Psoas muscle (tissue), 7 donors: ENCODE measurements at regions not wholly inside any gene's neighbourhood (a gene's known extent, or its start where the extent isn't known, plus 50 kb on each side); places are given as distances from the start of the nearest gene placed in this dataset.

Experiments used
- ATAC-seq, 4 donors: fragments of 200-7000 bp; cut with Tn5 transposase; one replicate each; pipeline ENCODE4 v1.9.1; 2020; ENCODE audit warnings: moderate library complexity in 3 of 4, mild to moderate bottlenecking in 2 of 4
- DNase-seq, 2 donors: peaks; one replicate each; pipeline ENCODE4 v3.0.0-alpha.2; 2020
- H3K27ac ChIP-seq: fragments of 200-600 bp; one replicate; pipeline ENCODE4 v1.8.0; 2022
- H3K27me3 ChIP-seq, 3 donors: fragments of 200-600 bp in 1 of 3; one replicate each; pipeline versions ENCODE4 v1.6.1 to v1.8.0; 2013 to 2022; ENCODE audit warnings: low read length in 2 of 3, mild to moderate bottlenecking in 2 of 3, moderate library complexity in 1 of 3; ENCODE audit not compliant: insufficient read depth in 3 of 3
- H3K36me3 ChIP-seq, 2 donors: fragments of 200-600 bp in 1 of 2; one replicate each; pipeline versions ENCODE4 v1.6.1 to v1.8.0; 2013 to 2022; ENCODE audit warnings: low read depth in 1 of 2, mild to moderate bottlenecking in 1 of 2, moderate library complexity in 1 of 2; ENCODE audit not compliant: insufficient read depth in 1 of 2
- H3K4me1 ChIP-seq: fragments of 200-600 bp; one replicate; pipeline ENCODE4 v1.8.0; 2022
- H3K4me3 ChIP-seq: fragments of 200-600 bp; one replicate; pipeline ENCODE4 v1.8.0; 2022; ENCODE audit warnings: mild to moderate bottlenecking
- H3K9me3 ChIP-seq: fragments of 200-600 bp; one replicate; pipeline ENCODE4 v1.8.0; 2022
- CTCF ChIP-seq: fragments of 200-600 bp; IDR thresholded peaks from one replicate; pipeline ENCODE4 v1.8.0; 2022; ENCODE audit warnings: antibody characterized with exemption
- WGBS, 3 donors: extraction: QIAGEN DNeasy Blood & Tissue Kit; methylation state at CpG; one replicate each; pipeline versions ENCODE4 v1.1.6 to v1.1.7; 2013; 5-methylcytosine and 5-hydroxymethylcytosine counted together
- intact Hi-C, 2 donors: fragments of 100-400 bp; cut with DNase I; formaldehyde crosslinking; loops; one replicate each; pipeline versions ENCODE4 v1.11.0 to v1.14.2; 2022
- donor health status: healthy with polysubstance abuse.
- donor health status: DM: no; HTN: no; CAD: no; lungs with moderate emphysema.
- donor health status: Bipolar disorder and iron deficiency.
- donor health status: healthy.
- donor health status: DM: yes; HTN: yes; CAD: no.
- donor health status: DM: no; HTN: no; CAD: no.
- donor health status: DM: yes; HTN: yes; CAD: no.

- DNase-seq (no peak), ATAC-seq (no peak)
- Histone ChIP-seq H3K27ac (no peak overlapping the region), H3K36me3 (no peaks in the 10 kb centered on the region), H3K4me1 (no peaks in the 10 kb centered on the region), H3K4me3 (no peak overlapping the region), H3K27me3 (peaks cover 0 to 18% (median 2%) of the 10 kb centered on the region in 3 donors), H3K9me3 (no peaks in the 10 kb centered on the region)
- WGBS, 3 donors, result 85 to 87% (median 87%) methylated on average over 11 of the region's 11 CpGs
- TF ChIP-seq CTCF, result no peak
- intact Hi-C loops, result loop anchor here in 1 of 2 donors (10.0 kb wide), 1 partner anchor 569 kb away; no protein-coding TSS in a partner anchor
Measured at GRCh38 chr1:29805122-29805895, 569.0 kb downstream of the PTPRU start.

- ATAC-seq (no peak), DNase-seq (no peak)
- Histone ChIP-seq H3K9me3 (no peaks in the 10 kb centered on the region), H3K27me3 (peaks cover 0 to 18% (median 2%) of the 10 kb centered on the region in 3 donors), H3K4me1 (no peaks in the 10 kb centered on the region), H3K27ac (no peak overlapping the region), H3K36me3 (no peaks in the 10 kb centered on the region), H3K4me3 (no peak overlapping the region)
- intact Hi-C loops, result loop anchor here in 1 of 2 donors (10.0 kb wide), 1 partner anchor 570 kb away; no protein-coding TSS in a partner anchor
- 79 to 84% (median 82%) methylated on average over 6 of the region's 6 CpGs for WGBS, 3 donors
- no peak for TF ChIP-seq CTCF
Measured at GRCh38 chr1:29804181-29804899, 568.0 kb downstream of the PTPRU start.

GRCh38 chr1:29803486-29803885 is 567.2 kb downstream of the PTPRU start:
- WGBS, 3 donors, result 75 to 82% (median 80%) methylated on average over 4 of the region's 4 CpGs
- no peaks in the 10 kb centered on the region for H3K4me1 ChIP-seq
- H3K9me3 ChIP-seq, result no peaks in the 10 kb centered on the region
- H3K4me3 ChIP-seq, result no peak overlapping the region
- TF ChIP-seq CTCF, result no peak
- ATAC-seq (no peak), DNase-seq (no peak)
- intact Hi-C loops, result loop anchor here in 1 of 2 donors (10.0 kb wide), 1 partner anchor 571 kb away; no protein-coding TSS in a partner anchor
- peaks cover 0 to 18% (median 2%) of the 10 kb centered on the region in 3 donors for H3K27me3 ChIP-seq
- H3K27ac ChIP-seq, result no peak overlapping the region
- H3K36me3 ChIP-seq, result no peaks in the 10 kb centered on the region

GRCh38 chr1:29802181-29803068 is 566.1 kb downstream of the PTPRU start:
- H3K4me3 ChIP-seq, result no peak overlapping the region
- intact Hi-C loops, result loop anchor here in 1 of 2 donors (10.0 kb wide), 1 partner anchor 572 kb away; no protein-coding TSS in a partner anchor
- WGBS, 3 donors, result 25 to 28% (median 26%) methylated on average over 21 of the region's 21 CpGs
- peaks cover 0 to 18% (median 2%) of the 10 kb centered on the region in 3 donors for H3K27me3 ChIP-seq
- H3K9me3 ChIP-seq, result no peaks in the 10 kb centered on the region
- H3K36me3 ChIP-seq, result no peaks in the 10 kb centered on the region
- H3K4me1 ChIP-seq, result no peaks in the 10 kb centered on the region
- no peak overlapping the region for H3K27ac ChIP-seq
- TF ChIP-seq CTCF, result no peak
- ATAC-seq (no peak), DNase-seq (no peak)
